Spleen (tissue), 7 donors: ENCODE measurements at regions not wholly inside any gene's neighbourhood (a gene's known extent, or its start where the extent isn't known, plus 50 kb on each side); places are given as distances from the start of the nearest gene placed in this dataset.

ENCODE experiments used
- POLR2A ChIP-seq, 3 donors: fragments of 450-650 bp; IDR thresholded peaks; one replicate each; pipeline ENCODE4 v1.5.1; 2017; ENCODE audit warnings: antibody characterized with exemption in 3 of 3, mild to moderate bottlenecking in 1 of 3
- TF ChIP-seq, protein P1 (sequence below), 11 experiments: fragments of 200-600 bp in 7 of 11; fragments of 450-650 bp in 4 of 11; sonication (generic) in 4 of 11; IDR thresholded peaks in 8 of 11; conservative IDR thresholded peaks in 3 of 11; 1 replicate in 7 of 11; 2 replicates in 4 of 11; pipeline versions ENCODE4 v1.4.0 to v1.8.0; 2016 to 2021; ENCODE audit warnings: antibody characterized with exemption in 11 of 11, inconsistent platforms in 4 of 11, mild to moderate bottlenecking in 1 of 11
- donor health status: DM: no; HTN: no; CAD: no; lungs with moderate emphysema.
- donor health status: DM: no; HTN: no; CAD: no.
- donor health status: DM: no; HTN: no; CAD: no.

DNA sequence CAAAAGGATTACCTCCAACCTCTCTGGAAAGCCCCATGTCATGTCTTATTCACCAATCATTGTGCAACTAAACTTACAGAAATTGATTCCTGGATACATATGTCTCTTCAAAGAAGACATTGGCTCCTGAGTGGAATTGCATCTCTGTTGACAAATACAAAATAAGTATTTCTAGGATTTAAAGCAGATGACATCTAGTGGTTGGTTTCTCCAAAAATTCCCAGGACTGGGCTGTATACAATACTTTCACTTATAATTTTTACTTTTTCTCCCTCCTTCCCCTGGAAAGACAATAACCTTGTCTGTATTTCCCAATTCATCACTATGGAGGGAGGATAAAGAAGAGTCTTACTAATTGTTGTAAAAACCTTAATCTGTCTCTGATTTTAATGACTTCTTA is 1347.4 kb downstream of the NCAM2 start:
- TF ChIP-seq, protein P1, sequence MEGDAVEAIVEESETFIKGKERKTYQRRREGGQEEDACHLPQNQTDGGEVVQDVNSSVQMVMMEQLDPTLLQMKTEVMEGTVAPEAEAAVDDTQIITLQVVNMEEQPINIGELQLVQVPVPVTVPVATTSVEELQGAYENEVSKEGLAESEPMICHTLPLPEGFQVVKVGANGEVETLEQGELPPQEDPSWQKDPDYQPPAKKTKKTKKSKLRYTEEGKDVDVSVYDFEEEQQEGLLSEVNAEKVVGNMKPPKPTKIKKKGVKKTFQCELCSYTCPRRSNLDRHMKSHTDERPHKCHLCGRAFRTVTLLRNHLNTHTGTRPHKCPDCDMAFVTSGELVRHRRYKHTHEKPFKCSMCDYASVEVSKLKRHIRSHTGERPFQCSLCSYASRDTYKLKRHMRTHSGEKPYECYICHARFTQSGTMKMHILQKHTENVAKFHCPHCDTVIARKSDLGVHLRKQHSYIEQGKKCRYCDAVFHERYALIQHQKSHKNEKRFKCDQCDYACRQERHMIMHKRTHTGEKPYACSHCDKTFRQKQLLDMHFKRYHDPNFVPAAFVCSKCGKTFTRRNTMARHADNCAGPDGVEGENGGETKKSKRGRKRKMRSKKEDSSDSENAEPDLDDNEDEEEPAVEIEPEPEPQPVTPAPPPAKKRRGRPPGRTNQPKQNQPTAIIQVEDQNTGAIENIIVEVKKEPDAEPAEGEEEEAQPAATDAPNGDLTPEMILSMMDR (IDR thresholded peaks at IDR 0.05 in 8 of 11, conservative IDR thresholded peaks at IDR 0.05 in 3 of 11), result no peak
- TF ChIP-seq POLR2A (IDR thresholded peaks at IDR 0.05), result no peak
